Hepatocyte (in vitro differentiated cells): ENCODE measurements at regions not wholly inside any gene's neighbourhood (a gene's known extent, or its start where the extent isn't known, plus 50 kb on each side); places are given as distances from the start of the nearest gene placed in this dataset.

Experiments
- EZH2 ChIP-seq: fragments of 200-600 bp; sonication (generic); IDR thresholded peaks from 2 replicates; pipeline ENCODE4 v1.6.1; 2016; ENCODE audit warnings: antibody characterized with exemption, mild to moderate bottlenecking, borderline replicate concordance
- TF ChIP-seq, protein P1 (sequence below): fragments of 200-600 bp; sonication (generic); IDR thresholded peaks from 2 replicates; pipeline ENCODE4 v1.5.1; 2016; ENCODE audit warnings: antibody characterized with exemption, mild to moderate bottlenecking; ENCODE audit not compliant: poor library complexity

DNA sequence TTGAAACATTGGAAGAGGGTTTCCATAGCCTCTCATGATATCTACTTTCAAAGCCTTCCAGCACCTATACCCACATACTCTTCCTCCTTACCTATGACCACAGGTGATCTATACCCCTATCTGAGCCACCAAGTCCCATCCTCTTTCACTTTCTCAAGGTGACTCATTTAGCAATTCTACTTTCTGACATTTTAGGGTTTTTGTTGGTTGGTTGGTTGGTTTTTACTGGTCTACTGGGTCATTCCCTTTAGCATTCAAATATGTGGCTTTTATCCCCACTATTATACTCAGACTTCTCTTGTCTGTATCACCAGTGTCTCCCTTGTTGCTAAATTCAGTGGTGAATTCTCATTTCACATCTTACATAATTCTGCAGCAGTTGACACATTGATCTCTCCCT is 130.4 kb upstream of the STEAP4 start:
- no peak for TF ChIP-seq EZH2
- TF ChIP-seq, protein P1, sequence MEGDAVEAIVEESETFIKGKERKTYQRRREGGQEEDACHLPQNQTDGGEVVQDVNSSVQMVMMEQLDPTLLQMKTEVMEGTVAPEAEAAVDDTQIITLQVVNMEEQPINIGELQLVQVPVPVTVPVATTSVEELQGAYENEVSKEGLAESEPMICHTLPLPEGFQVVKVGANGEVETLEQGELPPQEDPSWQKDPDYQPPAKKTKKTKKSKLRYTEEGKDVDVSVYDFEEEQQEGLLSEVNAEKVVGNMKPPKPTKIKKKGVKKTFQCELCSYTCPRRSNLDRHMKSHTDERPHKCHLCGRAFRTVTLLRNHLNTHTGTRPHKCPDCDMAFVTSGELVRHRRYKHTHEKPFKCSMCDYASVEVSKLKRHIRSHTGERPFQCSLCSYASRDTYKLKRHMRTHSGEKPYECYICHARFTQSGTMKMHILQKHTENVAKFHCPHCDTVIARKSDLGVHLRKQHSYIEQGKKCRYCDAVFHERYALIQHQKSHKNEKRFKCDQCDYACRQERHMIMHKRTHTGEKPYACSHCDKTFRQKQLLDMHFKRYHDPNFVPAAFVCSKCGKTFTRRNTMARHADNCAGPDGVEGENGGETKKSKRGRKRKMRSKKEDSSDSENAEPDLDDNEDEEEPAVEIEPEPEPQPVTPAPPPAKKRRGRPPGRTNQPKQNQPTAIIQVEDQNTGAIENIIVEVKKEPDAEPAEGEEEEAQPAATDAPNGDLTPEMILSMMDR = no peak
